ENCODE measurements at regions not wholly inside any gene's neighbourhood (a gene's known extent, or its start where the extent isn't known, plus 50 kb on each side); places are given as distances from the start of the nearest gene placed in this dataset.

DNA sequence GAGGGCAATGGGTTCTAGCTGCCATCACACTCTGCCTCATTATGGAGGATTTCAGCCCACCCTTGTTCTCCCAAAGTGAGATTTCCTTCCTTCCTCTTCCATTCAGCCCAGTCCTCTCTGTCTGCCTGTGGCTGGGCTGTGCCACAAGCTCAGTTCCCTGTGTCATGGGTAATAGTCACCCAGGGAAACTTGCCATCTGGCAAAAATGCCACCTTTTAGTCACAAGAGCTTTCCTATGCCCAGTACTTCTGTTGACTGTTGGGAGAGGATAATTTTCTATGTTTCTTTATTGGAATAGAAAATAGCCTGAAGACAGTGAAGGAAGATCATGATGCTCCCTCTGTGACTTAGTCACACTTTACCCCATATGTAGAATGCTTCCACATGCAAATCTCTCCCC, 71.4 kb downstream of the TLR4 start:
- no peaks in the 10 kb centered on the region for H3K79me2 ChIP-seq (ENCODE audit: insufficient read depth, low read length)
- Mint-ChIP-seq H3K9me3 (no peaks in the 10 kb centered on the region; a peak in 1 of 5 replicates), H3K4me3 (no peak overlapping the region), H3K27me3 (ENCODE audit: low read depth) (peaks cover 4% of the 10 kb centered on the region), H3K4me1 (peaks cover 10 to 11% of the 10 kb centered on the region in 2 experiments), H3K27ac (no peak overlapping the region; a peak in 1 of 7 replicates), H3K36me3 (ENCODE audit: insufficient read depth in 1 of 3, low read depth in 3 of 3) (no peaks in the 10 kb centered on the region)
- no peak for DNase-seq
- H2BK120ac ChIP-seq (ENCODE audit: low read depth, low read length, poor library complexity, severe bottlenecking), result no peak overlapping the region
- H3K18ac ChIP-seq (ENCODE audit: insufficient read length, low read depth, low read length), result no peak overlapping the region
- H3K9ac ChIP-seq (ENCODE audit: extremely low read depth, insufficient read length, low read length), result no peak overlapping the region
- no peak overlapping the region for H3K27ac ChIP-seq (ENCODE audit: insufficient read length, low read depth, low read length)
- H3K9me3 ChIP-seq (ENCODE audit: control insufficient read depth, low read depth, low read length), result no peaks in the 10 kb centered on the region
- no peak overlapping the region for H3K14ac ChIP-seq (ENCODE audit: insufficient read depth, low read length)
- H4K5ac ChIP-seq (ENCODE audit: insufficient read length, low read depth, low read length), result no peak overlapping the region
- no peaks in the 10 kb centered on the region for H4K20me1 ChIP-seq (ENCODE audit: control insufficient read depth, insufficient read depth, insufficient read length)
- H3K27me3 ChIP-seq (ENCODE audit: insufficient read depth, low read length), result no peaks in the 10 kb centered on the region
- TF ChIP-seq CTCF (conservative IDR thresholded peaks at IDR 0.05), result no peak
- H3K79me1 ChIP-seq (ENCODE audit: insufficient read depth, low read depth, low read length, poor library complexity, severe bottlenecking), result no peaks in the 10 kb centered on the region
- no peak overlapping the region for H3K4me2 ChIP-seq (ENCODE audit: insufficient read depth, insufficient read length, low read length)
- no peak overlapping the region for H2AK5ac ChIP-seq (ENCODE audit: insufficient read length, low read length)
- H4K91ac ChIP-seq (ENCODE audit: insufficient read length, low read depth, low read length), result no peak overlapping the region
- no peak overlapping the region for H3K56ac ChIP-seq (ENCODE audit: insufficient read length, low read depth, low read length)
- no peak overlapping the region for H2BK20ac ChIP-seq (ENCODE audit: low read depth, low read length, poor library complexity, severe bottlenecking)
- no peak overlapping the region for H2AFZ ChIP-seq (ENCODE audit: low read length)
- no peaks in the 10 kb centered on the region for H3K23me2 ChIP-seq (ENCODE audit: insufficient read length, low read depth, low read length, poor library complexity, severe bottlenecking)
- H2BK5ac ChIP-seq (ENCODE audit: insufficient read length, low read length), result no peak overlapping the region
- no peak overlapping the region for H3T11ph ChIP-seq (ENCODE audit: low read length)
- H2BK12ac ChIP-seq (ENCODE audit: insufficient read length, low read depth, low read length), result no peak overlapping the region
- H3K4ac ChIP-seq (ENCODE audit: low read depth, low read length), result no peak overlapping the region
- H3K23ac ChIP-seq (ENCODE audit: insufficient read length, low read depth, low read length), result no peak overlapping the region
- H3K4me1 ChIP-seq (ENCODE audit: insufficient read depth, low read length), result no peaks in the 10 kb centered on the region
- no peak overlapping the region for H4K8ac ChIP-seq (replicated peaks; ENCODE audit: insufficient read length, low read depth, low read length)
- H2BK15ac ChIP-seq (ENCODE audit: low read depth, low read length), result no peak overlapping the region

Data from H9 (cell line).